NB4 (cell line): ENCODE measurements at regions not wholly inside any gene's neighbourhood (a gene's known extent, or its start where the extent isn't known, plus 50 kb on each side); places are given as distances from the start of the nearest gene placed in this dataset.

ENCODE experiments used
- CTCF ChIP-seq: IDR thresholded peaks from one replicate; pipeline ENCODE4 v1.5.1; 2012; ENCODE audit warnings: low read depth, low read length
- MAX ChIP-seq: IDR thresholded peaks from 2 replicates; pipeline ENCODE4 v1.6.1; 2011; ENCODE audit warnings: low read depth, low read length

- no peak for TF ChIP-seq CTCF
- no peak for TF ChIP-seq MAX
These were observed 154.4 kb upstream of the CHD1 start for GRCh38 chr5:99083197-99083596.
